IMR-90 (cell line): ENCODE measurements at regions not wholly inside any gene's neighbourhood (a gene's known extent, or its start where the extent isn't known, plus 50 kb on each side); places are given as distances from the start of the nearest gene placed in this dataset.
"Not testable (repeated sequence)": the region's sequence is repeated elsewhere in the genome, so short reads cannot be mapped to it uniquely, and the experiment has no call there.

Experiments
- ATAC-seq: fragments of 200-7000 bp; cut with Tn5 transposase; 2 replicates; pipeline ENCODE4 v1.9.1; 2020; ENCODE audit warnings: low read depth, mild to moderate bottlenecking, moderate library complexity
- BruUV-seq: library from RNA; stranded (reverse); fragments of 400-500 nt; replicated peaks from 2 replicates; lab custom pipeline; 2021; lab: Mats Ljungman, UMichigan
- CTCF ChIA-PET: fragments of 300-600 bp; formaldehyde crosslinking; extraction: SDS; loops from one replicate; lab custom pipeline; 2021; ENCODE audit warnings: antibody characterized with exemption; lab: Yijun Ruan, JAX
- POLR2A ChIA-PET: fragments of 300-600 bp; sonication (Branson Sonifier 250); formaldehyde crosslinking; loops from one replicate; lab custom pipeline; 2022; ENCODE audit warnings: antibody characterized with exemption; ENCODE audit not compliant: unreplicated experiment; lab: Charles Lee
- DNase-seq: peaks from one replicate; pipeline ENCODE4 v3.0.0; 2013
- H2AFZ ChIP-seq: replicated peaks from 2 replicates; pipeline ENCODE3; 2013; ENCODE audit warnings: low read length, mild to moderate bottlenecking; ENCODE audit not compliant: poor library complexity
- H2AK5ac ChIP-seq: 2 replicates; pipeline ENCODE4 v1.6.1; 2013; ENCODE audit warnings: low read depth, low read length, inconsistent platforms
- H2AK9ac ChIP-seq: replicated peaks from 2 replicates; pipeline ENCODE3; 2013; ENCODE audit warnings: mild to moderate bottlenecking, low read depth, low read length, moderate library complexity; ENCODE audit not compliant: poor library complexity
- H2BK120ac ChIP-seq: 2 replicates; pipeline ENCODE4 v1.6.1; 2013; ENCODE audit warnings: low read depth, low read length, inconsistent platforms
- H2BK15ac ChIP-seq: 3 replicates; pipeline ENCODE4 v1.6.1; 2013; ENCODE audit warnings: low read depth, low read length, inconsistent platforms
- H2BK20ac ChIP-seq: 2 replicates; pipeline ENCODE4 v1.6.1; 2013; ENCODE audit warnings: low read depth, mild to moderate bottlenecking, inconsistent platforms, low read length, moderate library complexity
- H2BK5ac ChIP-seq: 2 replicates; pipeline ENCODE4 v1.6.1; 2013; ENCODE audit warnings: mild to moderate bottlenecking, low read depth, low read length, inconsistent platforms; ENCODE audit not compliant: poor library complexity, severe bottlenecking
- H3K14ac ChIP-seq: replicated peaks from 2 replicates; pipeline ENCODE4 v1.6.1; 2013; ENCODE audit warnings: low read depth, low read length, inconsistent platforms
- H3K18ac ChIP-seq: 2 replicates; pipeline ENCODE4 v1.6.1; 2013; ENCODE audit warnings: low read depth, low read length, control low read depth
- H3K23ac ChIP-seq: 2 replicates; pipeline ENCODE4 v1.6.1; 2013; ENCODE audit warnings: low read depth, low read length, inconsistent platforms
- H3K27ac ChIP-seq: 2 replicates; pipeline ENCODE4 v1.5.1; 2013; ENCODE audit warnings: mild to moderate bottlenecking, control low read depth, low read length; ENCODE audit not compliant: insufficient read depth
- H3K27me3 ChIP-seq: 2 replicates; pipeline ENCODE4 v1.6.1; 2013; ENCODE audit warnings: low read length; ENCODE audit not compliant: control insufficient read depth, insufficient read depth
- H3K36me3 ChIP-seq: 2 replicates; pipeline ENCODE4 v1.6.1; 2013; ENCODE audit warnings: low read length, mixed read lengths; ENCODE audit not compliant: control insufficient read depth, insufficient read depth
- H3K4ac ChIP-seq: 2 replicates; pipeline ENCODE4 v1.6.1; 2013; ENCODE audit warnings: low read depth, low read length, inconsistent platforms
- H3K4me1 ChIP-seq: 2 replicates; pipeline ENCODE4 v1.6.1; 2013; ENCODE audit warnings: low read length, mixed read lengths; ENCODE audit not compliant: control insufficient read depth, insufficient read depth
- H3K4me2 ChIP-seq: 2 replicates; pipeline ENCODE4 v1.6.1; 2013; ENCODE audit warnings: low read depth, mild to moderate bottlenecking, control low read depth, low read length, moderate library complexity
- H3K4me3 ChIP-seq: 2 replicates; pipeline ENCODE4 v1.5.1; 2013; ENCODE audit warnings: low read depth, mild to moderate bottlenecking, control low read depth, low read length, moderate library complexity; ENCODE audit not compliant: insufficient read depth
- H3K56ac ChIP-seq: 2 replicates; pipeline ENCODE4 v1.6.1; 2013; ENCODE audit warnings: low read length, inconsistent platforms; ENCODE audit not compliant: insufficient read depth; ENCODE audit errors: extremely low read depth
- H3K79me1 ChIP-seq, 2 experiments: 2 replicates each; pipeline ENCODE4 v1.6.1; 2013; ENCODE audit warnings: low read length in 2 of 2, inconsistent platforms in 1 of 2, low read depth in 1 of 2
- H3K9ac ChIP-seq: 2 replicates; pipeline ENCODE4 v1.6.1; 2013; ENCODE audit warnings: low read depth, low read length, control low read depth
- H3K9me1 ChIP-seq: 2 replicates; pipeline ENCODE4 v1.6.1; 2013; ENCODE audit warnings: low read length, inconsistent platforms; ENCODE audit not compliant: insufficient read depth
- H3K9me3 ChIP-seq: 2 replicates; pipeline ENCODE4 v1.6.1; 2013; ENCODE audit warnings: low read length; ENCODE audit not compliant: control insufficient read depth, insufficient read depth
- H4K20me1 ChIP-seq: 2 replicates; pipeline ENCODE4 v1.6.1; 2013; ENCODE audit warnings: low read length, inconsistent platforms; ENCODE audit not compliant: insufficient read depth
- H4K5ac ChIP-seq: 2 replicates; pipeline ENCODE4 v1.6.1; 2013; ENCODE audit warnings: mild to moderate bottlenecking, low read depth, low read length, control low read depth
- H4K8ac ChIP-seq, 2 experiments: 2 replicates each; pipeline ENCODE4 v1.6.1; 2013; ENCODE audit warnings: low read depth in 2 of 2, low read length in 2 of 2, control low read depth in 1 of 2, inconsistent platforms in 1 of 2
- H4K91ac ChIP-seq: 2 replicates; pipeline ENCODE4 v1.6.1; 2013; ENCODE audit warnings: low read depth, low read length, inconsistent platforms; ENCODE audit not compliant: insufficient read depth
- WGBS, 2 experiments: methylation state at CpG; one replicate each; pipeline versions ENCODE4 v1.1.5 to v1.1.7; 2013; ENCODE audit warnings: missing lambda C conversion rate in 2 of 2; ENCODE audit not compliant: insufficient read length in 1 of 2; ENCODE audit errors: extremely low coverage in 2 of 2; 5-methylcytosine and 5-hydroxymethylcytosine counted together
- dilution Hi-C: fragments of 300-500 bp; cut with HindIII; formaldehyde crosslinking; loops from one replicate; pipeline ENCODE4 v1.14.3; 2018; ENCODE audit warnings: low sequenced_read_pairs; ENCODE audit not compliant: unreplicated experiment
- in situ Hi-C: fragments of 300-500 bp; cut with MboI; formaldehyde crosslinking; loops from 3 replicates; pipeline ENCODE4 v1.14.3; 2019; ENCODE audit warnings: low sequenced_read_pairs, inconsistent platforms, mixed read lengths
- intact Hi-C: fragments of 100-400 bp; cut with micrococcal nuclease; formaldehyde crosslinking; loops from 2 replicates; pipeline ENCODE4 v1.10.0; 2022

DNA sequence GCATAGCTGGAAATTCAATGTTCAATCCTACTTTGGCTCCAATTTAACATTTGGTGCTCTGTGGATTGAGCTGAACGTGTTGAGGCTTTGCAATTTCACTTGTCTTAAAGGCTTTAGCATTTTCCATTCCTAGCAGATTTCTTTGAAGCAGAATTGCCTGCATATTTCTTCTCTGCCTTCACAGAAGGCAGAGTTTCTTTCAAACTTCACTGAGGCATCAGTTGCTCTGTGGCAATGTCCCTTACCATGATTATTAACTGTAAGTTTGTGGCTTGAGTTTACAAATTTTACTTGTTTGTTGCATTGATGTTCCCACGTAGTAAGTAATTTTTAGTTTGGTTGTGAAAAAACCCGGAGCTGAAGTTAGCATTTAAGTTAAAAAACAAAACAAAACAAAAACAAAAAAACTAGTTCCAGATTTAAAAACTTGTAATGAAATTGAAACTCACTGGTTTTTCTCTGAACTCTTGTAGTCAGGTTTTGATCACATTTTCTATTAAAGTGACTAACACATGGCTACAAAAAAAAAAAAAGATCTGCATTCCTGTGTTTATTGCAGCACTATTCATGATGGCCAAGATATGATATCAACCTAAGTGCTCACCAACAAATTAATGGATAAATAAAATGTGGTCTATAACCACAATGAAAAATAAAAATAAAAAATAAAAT lies 55.2 kb upstream of the UXS1 start:
- H3K18ac ChIP-seq, H2BK5ac ChIP-seq, H3K4me1 ChIP-seq, H3K23ac ChIP-seq, H3K4ac ChIP-seq, H3K36me3 ChIP-seq, H3K14ac ChIP-seq, H2AK9ac ChIP-seq, H4K8ac ChIP-seq, BruUV-seq, H2AK5ac ChIP-seq, H3K4me3 ChIP-seq, H3K9ac ChIP-seq, H3K9me1 ChIP-seq, H2AFZ ChIP-seq, POLR2A ChIA-PET, DNase-seq, intact Hi-C loops, H3K4me2 ChIP-seq, dilution Hi-C loops, H2BK15ac ChIP-seq, H3K79me1 ChIP-seq, H4K91ac ChIP-seq, H3K27me3 ChIP-seq, H3K27ac ChIP-seq, H3K56ac ChIP-seq, H3K9me3 ChIP-seq, ATAC-seq, H2BK20ac ChIP-seq, H2BK120ac ChIP-seq, H4K20me1 ChIP-seq, H4K5ac ChIP-seq, CTCF ChIA-PET: not testable (repeated sequence)
- in situ Hi-C loops, result loop anchor here (25.0 kb wide), 1 partner anchor 1688 kb away; no protein-coding TSS in a partner anchor
- no CpG with 5 or more reads among the region's 3 CpGs for whole genome bisulfite sequencing, 2 experiments

DNA sequence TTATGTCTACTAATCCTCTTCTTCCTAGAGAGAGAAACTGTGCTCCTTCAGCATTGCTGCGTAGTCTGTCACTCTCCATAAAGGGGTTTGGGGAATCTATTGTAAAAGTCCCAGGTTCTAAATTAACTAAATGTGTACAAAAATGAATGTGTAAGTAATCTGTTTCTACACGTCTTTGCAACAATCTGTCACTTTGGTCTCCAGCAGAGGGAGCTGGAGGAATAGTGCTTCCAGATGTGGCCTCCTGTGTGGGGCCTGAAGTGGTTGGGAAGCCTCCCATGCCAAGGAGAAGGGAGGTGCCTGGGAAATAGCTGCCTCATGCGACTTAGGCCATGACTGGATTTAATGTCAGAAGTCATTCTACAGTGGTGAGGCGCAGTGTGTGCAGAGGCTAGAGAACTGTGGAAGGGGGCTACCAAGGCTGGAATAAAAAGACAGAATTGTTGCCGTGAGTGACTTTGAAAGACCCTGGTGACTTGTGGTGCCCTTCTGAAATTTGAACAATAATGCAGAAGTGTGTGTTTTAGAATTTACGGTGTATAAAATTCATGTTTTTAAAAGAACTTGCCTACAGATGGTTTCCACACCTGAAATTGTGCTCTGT lies 54.5 kb upstream of the UXS1 start:
- H3K23ac ChIP-seq, H2BK20ac ChIP-seq, H2BK15ac ChIP-seq, H2BK120ac ChIP-seq, H3K4me2 ChIP-seq, POLR2A ChIA-PET, H3K14ac ChIP-seq, DNase-seq, H3K4ac ChIP-seq, H3K27ac ChIP-seq, intact Hi-C loops, H2AK5ac ChIP-seq, H3K4me1 ChIP-seq, BruUV-seq, H3K9me1 ChIP-seq, H3K36me3 ChIP-seq, H2AFZ ChIP-seq, H4K5ac ChIP-seq, H3K79me1 ChIP-seq, H2AK9ac ChIP-seq, H3K56ac ChIP-seq, H4K8ac ChIP-seq, H3K27me3 ChIP-seq, H2BK5ac ChIP-seq, dilution Hi-C loops, H3K9ac ChIP-seq, H3K9me3 ChIP-seq, H3K4me3 ChIP-seq, H4K91ac ChIP-seq, H4K20me1 ChIP-seq, H3K18ac ChIP-seq: not testable (repeated sequence)
- no CpG with 5 or more reads among the region's 6 CpGs for WGBS, 2 experiments
- CTCF ChIA-PET, result interaction anchor here (0.7 kb wide), 1 partner anchor 38 kb away, joined by 5 read pairs; no protein-coding TSS in a partner anchor
- ATAC-seq, result peak; percentile 53; the same call in 1 of the 2 replicates
- in situ Hi-C loops, result loop anchor here (25.0 kb wide), 1 partner anchor 1689 kb away; no protein-coding TSS in a partner anchor
